ENCODE measurements at regions not wholly inside any gene's neighbourhood (a gene's known extent, or its start where the extent isn't known, plus 50 kb on each side); places are given as distances from the start of the nearest gene placed in this dataset.

DNA sequence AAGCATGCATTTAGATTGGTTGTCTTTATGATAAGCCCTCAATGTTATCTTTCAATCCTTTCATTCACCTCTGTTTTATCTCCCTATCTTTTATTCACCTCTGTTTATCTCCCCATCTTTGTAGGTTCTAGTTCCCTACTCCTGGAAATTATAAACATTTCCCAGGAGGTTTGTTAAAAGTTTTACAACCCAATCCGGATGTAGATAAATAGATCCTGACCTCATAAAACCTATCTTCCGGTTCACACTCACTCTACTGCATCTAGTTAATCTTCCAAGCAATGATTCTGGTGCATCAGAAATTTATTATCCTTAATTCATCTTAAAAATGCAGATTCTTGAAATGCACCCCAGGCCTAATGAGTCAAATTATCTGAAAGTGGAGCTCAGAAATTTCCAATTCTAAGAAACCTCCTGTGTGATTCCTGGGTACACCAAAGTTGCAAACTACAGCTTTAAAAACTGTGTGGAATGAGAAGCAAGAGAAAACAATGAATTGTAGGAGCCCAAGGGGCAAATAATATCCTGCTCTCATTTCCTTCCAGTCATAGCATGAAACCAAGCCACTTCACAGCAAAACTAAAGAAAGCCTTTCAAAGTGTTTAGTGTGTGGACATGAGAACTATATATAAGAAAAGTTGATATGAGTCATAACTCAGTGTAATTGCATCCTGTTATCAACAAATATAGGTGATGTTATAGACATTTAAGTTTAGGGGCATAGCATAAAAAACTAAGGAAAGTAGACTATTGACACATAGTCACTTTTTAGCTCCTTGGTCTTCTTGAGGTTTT, 51.1 kb upstream of the UGT8 start:
- TF ChIP-seq, protein P1, sequence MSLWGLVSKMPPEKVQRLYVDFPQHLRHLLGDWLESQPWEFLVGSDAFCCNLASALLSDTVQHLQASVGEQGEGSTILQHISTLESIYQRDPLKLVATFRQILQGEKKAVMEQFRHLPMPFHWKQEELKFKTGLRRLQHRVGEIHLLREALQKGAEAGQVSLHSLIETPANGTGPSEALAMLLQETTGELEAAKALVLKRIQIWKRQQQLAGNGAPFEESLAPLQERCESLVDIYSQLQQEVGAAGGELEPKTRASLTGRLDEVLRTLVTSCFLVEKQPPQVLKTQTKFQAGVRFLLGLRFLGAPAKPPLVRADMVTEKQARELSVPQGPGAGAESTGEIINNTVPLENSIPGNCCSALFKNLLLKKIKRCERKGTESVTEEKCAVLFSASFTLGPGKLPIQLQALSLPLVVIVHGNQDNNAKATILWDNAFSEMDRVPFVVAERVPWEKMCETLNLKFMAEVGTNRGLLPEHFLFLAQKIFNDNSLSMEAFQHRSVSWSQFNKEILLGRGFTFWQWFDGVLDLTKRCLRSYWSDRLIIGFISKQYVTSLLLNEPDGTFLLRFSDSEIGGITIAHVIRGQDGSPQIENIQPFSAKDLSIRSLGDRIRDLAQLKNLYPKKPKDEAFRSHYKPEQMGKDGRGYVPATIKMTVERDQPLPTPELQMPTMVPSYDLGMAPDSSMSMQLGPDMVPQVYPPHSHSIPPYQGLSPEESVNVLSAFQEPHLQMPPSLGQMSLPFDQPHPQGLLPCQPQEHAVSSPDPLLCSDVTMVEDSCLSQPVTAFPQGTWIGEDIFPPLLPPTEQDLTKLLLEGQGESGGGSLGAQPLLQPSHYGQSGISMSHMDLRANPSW (CRISPR knock-in tag; conservative IDR thresholded peaks at IDR 0.05; ENCODE audit: low read depth): no peak
- TF ChIP-seq CTCF (IDR thresholded peaks at IDR 0.05): no peak
- TF ChIP-seq NR2C2 (CRISPR knock-in tag; IDR thresholded peaks at IDR 0.05): no peak
- TF ChIP-seq USF2 (CRISPR knock-in tag; IDR thresholded peaks at IDR 0.05): no peak
- no peak for TF ChIP-seq SP1 (CRISPR knock-in tag; conservative IDR thresholded peaks at IDR 0.05)

All from WTC11 (cell line).